ENCODE measurements at regions not wholly inside any gene's neighbourhood (a gene's known extent, or its start where the extent isn't known, plus 50 kb on each side); places are given as distances from the start of the nearest gene placed in this dataset.

- ChIA-PET CTCF (no interaction called here), POLR2A (no interaction called here)
- Histone ChIP-seq H3K4me1 (ENCODE audit: control insufficient read depth, insufficient read depth, low read length) (no peaks in the 10 kb centered on the region), H3K9me3 (ENCODE audit: control insufficient read depth, insufficient read depth, low read depth, low read length) (no peaks in the 10 kb centered on the region), H3K36me3 (ENCODE audit: control insufficient read depth in 2 of 2, insufficient read depth in 1 of 2, low read length in 2 of 2) (no peaks in the 10 kb centered on the region), H3K4me3 (ENCODE audit: low read depth, low read length) (no peak overlapping the region), H3K27ac (ENCODE audit: extremely low read depth, low read depth, low read length) (no peak overlapping the region)
- TF ChIP-seq ELK4 (IDR thresholded peaks at IDR 0.05; ENCODE audit: borderline replicate concordance, low read depth, low read length) (no peak), OVOL3 (tag by site-specific recombination; IDR thresholded peaks at IDR 0.05) (no peak), ZNF529 (tag by site-specific recombination; IDR thresholded peaks at IDR 0.05; ENCODE audit: insufficient replicate concordance) (no peak)
Measured at GRCh38 chr2:122523981-122524380, 768.5 kb downstream of the TSN start.

GRCh38 chr2:122525336-122525735 is 769.9 kb downstream of the TSN start:
- Histone ChIP-seq H3K9me3 (ENCODE audit: control insufficient read depth, insufficient read depth, low read depth, low read length) (no peaks in the 10 kb centered on the region), H3K27ac (ENCODE audit: extremely low read depth, low read depth, low read length) (no peak overlapping the region), H3K4me1 (ENCODE audit: control insufficient read depth, insufficient read depth, low read length) (no peaks in the 10 kb centered on the region), H3K4me3 (ENCODE audit: low read depth, low read length) (no peak overlapping the region), H3K36me3 (ENCODE audit: control insufficient read depth in 2 of 2, insufficient read depth in 1 of 2, low read length in 2 of 2) (no peaks in the 10 kb centered on the region)
- TF ChIP-seq YY1 (tag by site-specific recombination; IDR thresholded peaks at IDR 0.05) = no peak
- TF ChIP-seq ZNF146 (tag by site-specific recombination; IDR thresholded peaks at IDR 0.05) = no peak
- no peak for TF ChIP-seq SP2 (tag by site-specific recombination; IDR thresholded peaks at IDR 0.05)
- TF ChIP-seq ZNF654 (tag by site-specific recombination; IDR thresholded peaks at IDR 0.05; ENCODE audit: low read depth) = no peak
- TF ChIP-seq KLF17 (tag by site-specific recombination; IDR thresholded peaks at IDR 0.05) = no peak
- no peak for TF ChIP-seq ZNF837 (tag by site-specific recombination; IDR thresholded peaks at IDR 0.05)
- no peak for TF ChIP-seq ZNF843 (tag by site-specific recombination; IDR thresholded peaks at IDR 0.05)
- TF ChIP-seq KLF1 (tag by site-specific recombination; IDR thresholded peaks at IDR 0.05) = no peak
- TF ChIP-seq SP3 (tag by site-specific recombination; IDR thresholded peaks at IDR 0.05) = no peak
- TF ChIP-seq, protein P1, sequence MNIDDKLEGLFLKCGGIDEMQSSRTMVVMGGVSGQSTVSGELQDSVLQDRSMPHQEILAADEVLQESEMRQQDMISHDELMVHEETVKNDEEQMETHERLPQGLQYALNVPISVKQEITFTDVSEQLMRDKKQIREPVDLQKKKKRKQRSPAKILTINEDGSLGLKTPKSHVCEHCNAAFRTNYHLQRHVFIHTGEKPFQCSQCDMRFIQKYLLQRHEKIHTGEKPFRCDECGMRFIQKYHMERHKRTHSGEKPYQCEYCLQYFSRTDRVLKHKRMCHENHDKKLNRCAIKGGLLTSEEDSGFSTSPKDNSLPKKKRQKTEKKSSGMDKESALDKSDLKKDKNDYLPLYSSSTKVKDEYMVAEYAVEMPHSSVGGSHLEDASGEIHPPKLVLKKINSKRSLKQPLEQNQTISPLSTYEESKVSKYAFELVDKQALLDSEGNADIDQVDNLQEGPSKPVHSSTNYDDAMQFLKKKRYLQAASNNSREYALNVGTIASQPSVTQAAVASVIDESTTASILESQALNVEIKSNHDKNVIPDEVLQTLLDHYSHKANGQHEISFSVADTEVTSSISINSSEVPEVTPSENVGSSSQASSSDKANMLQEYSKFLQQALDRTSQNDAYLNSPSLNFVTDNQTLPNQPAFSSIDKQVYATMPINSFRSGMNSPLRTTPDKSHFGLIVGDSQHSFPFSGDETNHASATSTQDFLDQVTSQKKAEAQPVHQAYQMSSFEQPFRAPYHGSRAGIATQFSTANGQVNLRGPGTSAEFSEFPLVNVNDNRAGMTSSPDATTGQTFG (tag by site-specific recombination; IDR thresholded peaks at IDR 0.05; ENCODE audit: borderline replicate concordance) = no peak
- no peak for TF ChIP-seq ZNF580 (tag by site-specific recombination; IDR thresholded peaks at IDR 0.05)
- no peak for TF ChIP-seq ZNF658 (tag by site-specific recombination; IDR thresholded peaks at IDR 0.05)
- TF ChIP-seq ZNF121 (tag by site-specific recombination; IDR thresholded peaks at IDR 0.05) = no peak
- no peak for TF ChIP-seq ELK4 (IDR thresholded peaks at IDR 0.05; ENCODE audit: borderline replicate concordance, low read depth, low read length)
- POLR2A ChIA-PET = no interaction called here
- CTCF ChIA-PET = no interaction called here

DNA sequence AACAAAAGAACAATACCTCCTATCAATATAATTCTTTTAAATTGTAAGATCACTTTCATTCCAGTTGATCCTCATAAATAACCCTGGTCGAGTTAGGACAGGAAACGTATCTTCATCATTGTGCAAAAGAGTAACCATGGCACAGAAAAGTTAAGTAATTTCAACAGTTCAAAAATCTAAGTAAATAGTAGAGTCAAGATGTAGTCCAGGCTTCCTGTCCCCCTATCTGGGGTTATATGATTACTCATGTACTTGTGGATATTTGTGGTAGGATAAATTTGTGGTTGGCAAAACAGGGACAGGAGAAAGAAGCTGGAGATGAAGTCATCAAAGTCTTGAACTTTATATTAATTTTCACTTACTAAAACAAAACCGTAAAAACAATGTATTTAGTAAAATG is 772.6 kb downstream of the TSN start:
- Histone ChIP-seq H3K9me3 (ENCODE audit: control insufficient read depth, insufficient read depth, low read depth, low read length) (no peaks in the 10 kb centered on the region), H3K27ac (ENCODE audit: extremely low read depth, low read depth, low read length) (no peak overlapping the region), H3K4me3 (ENCODE audit: low read depth, low read length) (no peak overlapping the region), H3K4me1 (ENCODE audit: control insufficient read depth, insufficient read depth, low read length) (no peaks in the 10 kb centered on the region), H3K36me3 (ENCODE audit: control insufficient read depth in 2 of 2, insufficient read depth in 1 of 2, low read length in 2 of 2) (no peaks in the 10 kb centered on the region)
- ChIA-PET POLR2A (no interaction called here), CTCF (no interaction called here)
- TF ChIP-seq ZNF791 (tag by site-specific recombination; IDR thresholded peaks at IDR 0.05) = no peak
- no peak for TF ChIP-seq WT1 (tag by site-specific recombination; IDR thresholded peaks at IDR 0.05)
- TF ChIP-seq ZNF335 (tag by site-specific recombination; conservative IDR thresholded peaks at IDR 0.05) = no peak
- no peak for TF ChIP-seq YY1 (tag by site-specific recombination; IDR thresholded peaks at IDR 0.05)
- TF ChIP-seq ZNF426 (tag by site-specific recombination; IDR thresholded peaks at IDR 0.05) = no peak
- no peak for TF ChIP-seq ZNF26 (tag by site-specific recombination; IDR thresholded peaks at IDR 0.05)
- TF ChIP-seq ZNF549 (tag by site-specific recombination; IDR thresholded peaks at IDR 0.05) = no peak
- no peak for TF ChIP-seq PRDM1 (tag by site-specific recombination; IDR thresholded peaks at IDR 0.05)
- TF ChIP-seq ZNF24 (tag by site-specific recombination; IDR thresholded peaks at IDR 0.05) = no peak
- TF ChIP-seq ZNF169 (tag by site-specific recombination; IDR thresholded peaks at IDR 0.05) = no peak
- no peak for TF ChIP-seq IKZF3 (tag by site-specific recombination; IDR thresholded peaks at IDR 0.05)
